Breast epithelium (tissue), 4 donors: ENCODE measurements at regions not wholly inside any gene's neighbourhood (a gene's known extent, or its start where the extent isn't known, plus 50 kb on each side); places are given as distances from the start of the nearest gene placed in this dataset.

Experiments
- DNase-seq, 2 donors: peaks; one replicate each; pipeline ENCODE4 v3.0.0-alpha.2; 2019; ENCODE audit warnings: low spot score in 2 of 2
- H3K27ac ChIP-seq, 2 donors: fragments of 200-600 bp; sonication (generic) in 1 of 2; one replicate each; pipeline ENCODE4 v1.5.1; 2016 to 2019; ENCODE audit warnings: mild to moderate bottlenecking in 1 of 2
- H3K27me3 ChIP-seq, 2 donors: fragments of 200-600 bp; sonication (generic) in 1 of 2; one replicate each; pipeline versions ENCODE4 v1.5.1 to v1.6.0; 2017 to 2019; ENCODE audit warnings: control low read depth in 1 of 2, mild to moderate bottlenecking in 1 of 2
- H3K36me3 ChIP-seq: fragments of 200-600 bp; one replicate; pipeline ENCODE4 v1.5.1; 2019
- H3K4me1 ChIP-seq, 2 donors: fragments of 200-600 bp; sonication (generic); one replicate each; pipeline ENCODE4 v1.5.1; 2016 to 2019; ENCODE audit warnings: control low read depth in 1 of 2
- H3K4me3 ChIP-seq, 3 donors: fragments of 200-600 bp; sonication (generic); 1 replicate in 2 of 3; 2 replicates in 1 of 3; pipeline ENCODE4 v1.5.1; 2016 to 2019; ENCODE audit warnings: mild to moderate bottlenecking in 3 of 3, moderate library complexity in 2 of 3
- H3K9me3 ChIP-seq, 2 donors: fragments of 200-600 bp; sonication (generic) in 1 of 2; one replicate each; pipeline ENCODE4 v1.5.1; 2016 to 2019; ENCODE audit warnings: control low read depth in 1 of 2
- CTCF ChIP-seq, 3 donors: fragments of 450-650 bp; IDR thresholded peaks; one replicate each; pipeline ENCODE4 v1.5.1; 2016 to 2017; ENCODE audit warnings: antibody characterized with exemption in 3 of 3, mild to moderate bottlenecking in 3 of 3, moderate library complexity in 3 of 3
- POLR2A ChIP-seq: fragments of 450-650 bp; IDR thresholded peaks from one replicate; pipeline ENCODE4 v1.6.1; 2016; ENCODE audit warnings: antibody characterized with exemption, mild to moderate bottlenecking, moderate library complexity
- POLR2AphosphoS5 ChIP-seq, 3 donors: sonication (generic); formaldehyde crosslinking; IDR thresholded peaks; one replicate each; pipeline ENCODE4 v1.6.1; 2017; ENCODE audit warnings: antibody characterized with exemption in 3 of 3
- intact Hi-C: fragments of 100-400 bp; cut with DNase I; formaldehyde crosslinking; loops from one replicate; pipeline ENCODE4 v1.15.1; 2023; ENCODE audit warnings: low total_unique reads

GRCh38 chr10:29107866-29108498 lies 180.9 kb upstream of the LYZL1 start:
- intact Hi-C loops = no loop called here
- DNase-seq = no peak
- TF ChIP-seq POLR2A (no peak), POLR2AphosphoS5 (IDR thresholded peaks at IDR 0.05) (no peak), CTCF (IDR thresholded peaks at IDR 0.05) (no peak)
- no peaks in the 10 kb centered on the region for H3K9me3 ChIP-seq
- H3K27ac ChIP-seq = no peak overlapping the region
- H3K27me3 ChIP-seq = no peaks in the 10 kb centered on the region
- H3K4me1 ChIP-seq = no peaks in the 10 kb centered on the region
- H3K36me3 ChIP-seq = no peaks in the 10 kb centered on the region
- H3K4me3 ChIP-seq = no peak overlapping the region

- Histone ChIP-seq H3K4me1 (no peaks in the 10 kb centered on the region), H3K36me3 (no peaks in the 10 kb centered on the region), H3K9me3 (no peaks in the 10 kb centered on the region), H3K27ac (no peak overlapping the region), H3K4me3 (no peak overlapping the region), H3K27me3 (no peaks in the 10 kb centered on the region)
- intact Hi-C loops = no loop called here
- no peak for TF ChIP-seq POLR2A
- no peak for TF ChIP-seq CTCF (IDR thresholded peaks at IDR 0.05)
- no peak for TF ChIP-seq POLR2AphosphoS5 (IDR thresholded peaks at IDR 0.05)
- DNase-seq = no peak
Measured at GRCh38 chr10:29109707-29110571, 178.9 kb upstream of the LYZL1 start.

- TF ChIP-seq CTCF (IDR thresholded peaks at IDR 0.05) = no peak
- TF ChIP-seq POLR2A = no peak
- no peak for TF ChIP-seq POLR2AphosphoS5 (IDR thresholded peaks at IDR 0.05)
- intact Hi-C loops = no loop called here
Measured at GRCh38 chr10:29112827-29113615, 175.8 kb upstream of the LYZL1 start.

GRCh38 chr10:29113616-29113945 lies 175.3 kb upstream of the LYZL1 start:
- no peak overlapping the region for H3K4me3 ChIP-seq
- H3K27ac ChIP-seq = no peak overlapping the region
- intact Hi-C loops = no loop called here
- no peaks in the 10 kb centered on the region for H3K27me3 ChIP-seq
- no peaks in the 10 kb centered on the region for H3K36me3 ChIP-seq
- no peak for DNase-seq
- no peaks in the 10 kb centered on the region for H3K4me1 ChIP-seq
- peaks cover 6 to 30% of the 10 kb centered on the region in 2 donors for H3K9me3 ChIP-seq
- TF ChIP-seq POLR2AphosphoS5 (IDR thresholded peaks at IDR 0.05) = no peak
- no peak for TF ChIP-seq POLR2A
- no peak for TF ChIP-seq CTCF (IDR thresholded peaks at IDR 0.05)

More at GRCh38 chr10:29112827-29113615, 175.8 kb upstream of the LYZL1 start:
- H3K4me3 ChIP-seq = no peak overlapping the region
- H3K4me1 ChIP-seq = no peaks in the 10 kb centered on the region
- H3K27ac ChIP-seq = no peak overlapping the region
- peaks cover 6 to 24% of the 10 kb centered on the region in 2 donors for H3K9me3 ChIP-seq
- no peaks in the 10 kb centered on the region for H3K27me3 ChIP-seq
- no peaks in the 10 kb centered on the region for H3K36me3 ChIP-seq
- no peak for DNase-seq
